ENCODE measurements at regions not wholly inside any gene's neighbourhood (a gene's known extent, or its start where the extent isn't known, plus 50 kb on each side); places are given as distances from the start of the nearest gene placed in this dataset.

DNA sequence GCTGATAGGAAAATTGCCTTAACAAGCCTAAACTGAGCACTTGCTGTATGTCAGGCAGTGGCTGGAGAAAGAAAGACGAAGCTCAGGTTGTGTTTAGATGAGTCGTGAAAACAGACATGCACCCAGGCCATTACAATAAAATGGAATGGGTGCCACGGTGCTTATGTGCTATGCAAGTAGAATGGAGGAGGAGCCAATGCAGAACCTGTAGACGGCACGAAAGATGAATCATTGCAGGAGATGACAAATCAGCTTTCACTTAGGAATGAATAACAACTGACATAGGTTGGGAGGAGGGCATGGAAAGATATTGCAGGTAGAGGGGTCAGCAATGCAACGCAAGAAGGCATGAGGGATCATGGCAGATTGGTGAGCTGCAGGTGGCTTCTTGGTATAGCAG is 61.2 kb upstream of the ARHGAP21 start:
- TF ChIP-seq SP1 (IDR thresholded peaks at IDR 0.05) = no peak
- no peak for TF ChIP-seq TARDBP (IDR thresholded peaks at IDR 0.05)
- TF ChIP-seq, protein P1, sequence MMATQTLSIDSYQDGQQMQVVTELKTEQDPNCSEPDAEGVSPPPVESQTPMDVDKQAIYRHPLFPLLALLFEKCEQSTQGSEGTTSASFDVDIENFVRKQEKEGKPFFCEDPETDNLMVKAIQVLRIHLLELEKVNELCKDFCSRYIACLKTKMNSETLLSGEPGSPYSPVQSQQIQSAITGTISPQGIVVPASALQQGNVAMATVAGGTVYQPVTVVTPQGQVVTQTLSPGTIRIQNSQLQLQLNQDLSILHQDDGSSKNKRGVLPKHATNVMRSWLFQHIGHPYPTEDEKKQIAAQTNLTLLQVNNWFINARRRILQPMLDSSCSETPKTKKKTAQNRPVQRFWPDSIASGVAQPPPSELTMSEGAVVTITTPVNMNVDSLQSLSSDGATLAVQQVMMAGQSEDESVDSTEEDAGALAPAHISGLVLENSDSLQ (IDR thresholded peaks at IDR 0.05) = no peak
- TF ChIP-seq ZNF384 (IDR thresholded peaks at IDR 0.05) = no peak
- no peak for TF ChIP-seq NFRKB (IDR thresholded peaks at IDR 0.05)
- TF ChIP-seq SUZ12 (IDR thresholded peaks at IDR 0.05) = no peak
- TF ChIP-seq ARNT (IDR thresholded peaks at IDR 0.05) = no peak
- no peak for TF ChIP-seq FOXM1 (IDR thresholded peaks at IDR 0.05; ENCODE audit: borderline replicate concordance)
- TF ChIP-seq FOXA1 (IDR thresholded peaks at IDR 0.05) = no peak
- no peak for TF ChIP-seq BHLHE40 (IDR thresholded peaks at IDR 0.05; ENCODE audit: borderline replicate concordance)
- TF ChIP-seq ELF4 (IDR thresholded peaks at IDR 0.05) = no peak
- no peak for TF ChIP-seq CTBP1 (IDR thresholded peaks at IDR 0.05; ENCODE audit: borderline replicate concordance)
- no peak for TF ChIP-seq FOXK2 (IDR thresholded peaks at IDR 0.05)
